K562 (cell line): ENCODE measurements at regions not wholly inside any gene's neighbourhood (a gene's known extent, or its start where the extent isn't known, plus 50 kb on each side); places are given as distances from the start of the nearest gene placed in this dataset.

Experiments
- ATAC-seq: fragments of 200-7000 bp; cut with Tn5 transposase; 3 replicates; pipeline ENCODE4 v1.9.1; 2020; ENCODE audit warnings: moderate library complexity
- BruUV-seq: library from RNA; stranded (reverse); fragments of 400-500 nt; replicated peaks from 2 replicates; lab custom pipeline; 2021; lab: Mats Ljungman, UMichigan
- CTCF ChIA-PET: fragments of 300-600 bp; formaldehyde crosslinking; extraction: SDS; loops from one replicate; lab custom pipeline; 2021; ENCODE audit warnings: low intra/inter-chr PET ratio; lab: Yijun Ruan, JAX
- POLR2A ChIA-PET: fragments of 300-600, 350-650 bp; sonication (Branson Sonifier 250); formaldehyde crosslinking; extraction: SDS; loops from one replicate; lab custom pipeline; 2021; ENCODE audit warnings: antibody characterized with exemption, inconsistent platforms; lab: Yijun Ruan, JAX
- DNase-seq, 4 experiments: peaks; one replicate each; pipeline versions ENCODE4 v3.0.0 to v3.0.0-alpha.2; 2011 to 2018; ENCODE audit warnings: low spot score in 3 of 4, mixed read lengths in 3 of 4; ENCODE audit errors: extremely low read depth in 1 of 4
- FAIRE-seq: peaks from 2 replicates; lab custom pipeline; 2011; peaks lifted over from hg19 to GRCh38; lab: Jason Lieb, UNC
- H2AFZ ChIP-seq: 2 replicates; pipeline ENCODE4 v1.6.0; 2011; ENCODE audit warnings: low read depth, low read length, control low read depth, inconsistent platforms
- H3K27ac ChIP-seq: fragments of 200-600 bp; 3 replicates; pipeline ENCODE4 v1.8.0; 2011; ENCODE audit warnings: low read depth, mild to moderate bottlenecking, control low read depth, inconsistent platforms, low read length, moderate library complexity, mixed read lengths; ENCODE audit errors: extremely low read depth
- H3K27me3 ChIP-seq, 2 experiments: fragments of 300-600 bp in 1 of 2; 2 replicates in 1 of 2; 3 replicates in 1 of 2; pipeline versions ENCODE4 v1.6.0 to v1.8.0; 2011; ENCODE audit warnings: inconsistent platforms in 2 of 2, low read length in 2 of 2, mild to moderate bottlenecking in 1 of 2, mixed read lengths in 1 of 2, moderate library complexity in 1 of 2; ENCODE audit not compliant: control insufficient read depth in 2 of 2, insufficient read depth in 2 of 2
- H3K36me3 ChIP-seq: fragments of 300-600 bp; 3 replicates; pipeline ENCODE4 v1.8.0; 2011; ENCODE audit warnings: mild to moderate bottlenecking, low read length, inconsistent platforms; ENCODE audit not compliant: control insufficient read depth, insufficient read depth
- H3K4me1 ChIP-seq, 2 experiments: fragments of 200-600 bp in 1 of 2; replicated peaks in 1 of 2; 2 replicates in 1 of 2; 3 replicates in 1 of 2; pipeline versions ENCODE4 v1.5.1 to v1.8.0; 2011; ENCODE audit warnings: inconsistent platforms in 2 of 2, low read length in 2 of 2, mild to moderate bottlenecking in 1 of 2, mixed read lengths in 1 of 2, moderate library complexity in 1 of 2; ENCODE audit not compliant: control insufficient read depth in 2 of 2, insufficient read depth in 2 of 2
- H3K4me2 ChIP-seq: 2 replicates; pipeline ENCODE4 v1.6.1; 2011; ENCODE audit warnings: low read length, control low read depth, inconsistent platforms, mixed read lengths; ENCODE audit not compliant: insufficient read depth
- H3K4me3 ChIP-seq: fragments of 200-600 bp; sonication (generic), shearing (Covaris generic); 2 replicates; pipeline ENCODE4 v1.5.1; 2016; ENCODE audit warnings: control low read depth, inconsistent platforms
- H3K79me2 ChIP-seq: fragments of 200-600 bp; 3 replicates; pipeline ENCODE4 v1.8.0; 2011; ENCODE audit warnings: low read length, inconsistent platforms; ENCODE audit not compliant: control insufficient read depth, insufficient read depth
- H3K9ac ChIP-seq, 2 experiments: 2 replicates each; pipeline versions ENCODE4 v1.6.0 to v1.6.1; 2011; ENCODE audit warnings: low read depth in 2 of 2, low read length in 2 of 2, control low read depth in 1 of 2, inconsistent platforms in 1 of 2, mild to moderate bottlenecking in 1 of 2, mixed read lengths in 1 of 2; ENCODE audit not compliant: insufficient read depth in 1 of 2
- H3K9me1 ChIP-seq: one replicate; pipeline ENCODE4 v1.6.0; 2011; ENCODE audit warnings: inconsistent platforms, mild to moderate bottlenecking, low read length, moderate library complexity; ENCODE audit not compliant: control insufficient read depth, insufficient read depth
- H3K9me3 ChIP-seq: replicated peaks from 2 replicates; pipeline ENCODE4 v1.5.1; 2011; ENCODE audit warnings: low read depth, low read length, inconsistent platforms; ENCODE audit not compliant: control insufficient read depth, insufficient read depth
- H4K20me1 ChIP-seq: replicated peaks from 2 replicates; pipeline ENCODE4 v1.6.1; 2011; ENCODE audit warnings: low read length, inconsistent platforms, mixed read lengths; ENCODE audit not compliant: control insufficient read depth, insufficient read depth
- XRCC4 ChIP-seq: IDR thresholded peaks from one replicate; pipeline ENCODE4 v1.6.1; 2011; ENCODE audit not compliant: insufficient read depth, insufficient read length; ENCODE audit errors: extremely low read depth
- ZFP30 ChIP-seq: fragments of 250-450 bp; sonication (Bioruptor Pico); IDR thresholded peaks from 2 replicates; pipeline ENCODE4 v1.8.0; 2022; ENCODE audit warnings: moderate library complexity, mild to moderate bottlenecking, inconsistent platforms, borderline replicate concordance
- ZNF184 ChIP-seq: sonication (generic); formaldehyde crosslinking; IDR thresholded peaks from 2 replicates; pipeline ENCODE4 v1.5.0; 2020; ENCODE audit warnings: missing genetic modification reagents
- ZNF707 ChIP-seq: fragments of 250-450 bp; sonication (Bioruptor Pico); conservative IDR thresholded peaks from 2 replicates; pipeline ENCODE4 v1.8.0; 2022; ENCODE audit warnings: inconsistent platforms, mild to moderate bottlenecking, moderate library complexity
- WGBS: fragments of 100-300 bp; shearing (Covaris generic); methylation state at CpG from one replicate; pipeline ENCODE4 v1.1.6; 2016; ENCODE audit warnings: low coverage, mixed read lengths; ENCODE audit not compliant: insufficient coverage; ENCODE audit errors: missing lambda C conversion rate; 5-methylcytosine and 5-hydroxymethylcytosine counted together
- in situ Hi-C: fragments of 300-500 bp; cut with MboI; formaldehyde crosslinking; loops from 4 replicates; pipeline ENCODE4 v1.15.0; 2018; ENCODE audit warnings: inconsistent platforms, mixed read lengths
- intact Hi-C: fragments of 100-400 bp; cut with micrococcal nuclease; formaldehyde crosslinking; loops from 2 replicates; pipeline ENCODE4 v1.14.2; 2022
- TF ChIP-seq, protein P1 (sequence below): fragments of 450-650 bp; IDR thresholded peaks from 2 replicates; pipeline ENCODE4 v1.6.1; 2016; ENCODE audit warnings: mild to moderate bottlenecking, moderate library complexity
- TF ChIP-seq, protein P2 (sequence below): fragments of 250-450 bp; sonication (Bioruptor Pico); IDR thresholded peaks from 2 replicates; pipeline ENCODE4 v1.8.0; 2022; ENCODE audit warnings: inconsistent platforms

GRCh38 chr7:51949726-51950644, 633.4 kb upstream of the COBL start:
- FAIRE-seq, result no peak
- no peaks in the 10 kb centered on the region for H3K27me3 ChIP-seq

More at GRCh38 chr7:51949726-51950644, 633.4 kb upstream of the COBL start:
- CTCF ChIA-PET, result no interaction called here
- TF ChIP-seq ZNF184 (CRISPR knock-in tag), result no peak
- TF ChIP-seq, protein P1, sequence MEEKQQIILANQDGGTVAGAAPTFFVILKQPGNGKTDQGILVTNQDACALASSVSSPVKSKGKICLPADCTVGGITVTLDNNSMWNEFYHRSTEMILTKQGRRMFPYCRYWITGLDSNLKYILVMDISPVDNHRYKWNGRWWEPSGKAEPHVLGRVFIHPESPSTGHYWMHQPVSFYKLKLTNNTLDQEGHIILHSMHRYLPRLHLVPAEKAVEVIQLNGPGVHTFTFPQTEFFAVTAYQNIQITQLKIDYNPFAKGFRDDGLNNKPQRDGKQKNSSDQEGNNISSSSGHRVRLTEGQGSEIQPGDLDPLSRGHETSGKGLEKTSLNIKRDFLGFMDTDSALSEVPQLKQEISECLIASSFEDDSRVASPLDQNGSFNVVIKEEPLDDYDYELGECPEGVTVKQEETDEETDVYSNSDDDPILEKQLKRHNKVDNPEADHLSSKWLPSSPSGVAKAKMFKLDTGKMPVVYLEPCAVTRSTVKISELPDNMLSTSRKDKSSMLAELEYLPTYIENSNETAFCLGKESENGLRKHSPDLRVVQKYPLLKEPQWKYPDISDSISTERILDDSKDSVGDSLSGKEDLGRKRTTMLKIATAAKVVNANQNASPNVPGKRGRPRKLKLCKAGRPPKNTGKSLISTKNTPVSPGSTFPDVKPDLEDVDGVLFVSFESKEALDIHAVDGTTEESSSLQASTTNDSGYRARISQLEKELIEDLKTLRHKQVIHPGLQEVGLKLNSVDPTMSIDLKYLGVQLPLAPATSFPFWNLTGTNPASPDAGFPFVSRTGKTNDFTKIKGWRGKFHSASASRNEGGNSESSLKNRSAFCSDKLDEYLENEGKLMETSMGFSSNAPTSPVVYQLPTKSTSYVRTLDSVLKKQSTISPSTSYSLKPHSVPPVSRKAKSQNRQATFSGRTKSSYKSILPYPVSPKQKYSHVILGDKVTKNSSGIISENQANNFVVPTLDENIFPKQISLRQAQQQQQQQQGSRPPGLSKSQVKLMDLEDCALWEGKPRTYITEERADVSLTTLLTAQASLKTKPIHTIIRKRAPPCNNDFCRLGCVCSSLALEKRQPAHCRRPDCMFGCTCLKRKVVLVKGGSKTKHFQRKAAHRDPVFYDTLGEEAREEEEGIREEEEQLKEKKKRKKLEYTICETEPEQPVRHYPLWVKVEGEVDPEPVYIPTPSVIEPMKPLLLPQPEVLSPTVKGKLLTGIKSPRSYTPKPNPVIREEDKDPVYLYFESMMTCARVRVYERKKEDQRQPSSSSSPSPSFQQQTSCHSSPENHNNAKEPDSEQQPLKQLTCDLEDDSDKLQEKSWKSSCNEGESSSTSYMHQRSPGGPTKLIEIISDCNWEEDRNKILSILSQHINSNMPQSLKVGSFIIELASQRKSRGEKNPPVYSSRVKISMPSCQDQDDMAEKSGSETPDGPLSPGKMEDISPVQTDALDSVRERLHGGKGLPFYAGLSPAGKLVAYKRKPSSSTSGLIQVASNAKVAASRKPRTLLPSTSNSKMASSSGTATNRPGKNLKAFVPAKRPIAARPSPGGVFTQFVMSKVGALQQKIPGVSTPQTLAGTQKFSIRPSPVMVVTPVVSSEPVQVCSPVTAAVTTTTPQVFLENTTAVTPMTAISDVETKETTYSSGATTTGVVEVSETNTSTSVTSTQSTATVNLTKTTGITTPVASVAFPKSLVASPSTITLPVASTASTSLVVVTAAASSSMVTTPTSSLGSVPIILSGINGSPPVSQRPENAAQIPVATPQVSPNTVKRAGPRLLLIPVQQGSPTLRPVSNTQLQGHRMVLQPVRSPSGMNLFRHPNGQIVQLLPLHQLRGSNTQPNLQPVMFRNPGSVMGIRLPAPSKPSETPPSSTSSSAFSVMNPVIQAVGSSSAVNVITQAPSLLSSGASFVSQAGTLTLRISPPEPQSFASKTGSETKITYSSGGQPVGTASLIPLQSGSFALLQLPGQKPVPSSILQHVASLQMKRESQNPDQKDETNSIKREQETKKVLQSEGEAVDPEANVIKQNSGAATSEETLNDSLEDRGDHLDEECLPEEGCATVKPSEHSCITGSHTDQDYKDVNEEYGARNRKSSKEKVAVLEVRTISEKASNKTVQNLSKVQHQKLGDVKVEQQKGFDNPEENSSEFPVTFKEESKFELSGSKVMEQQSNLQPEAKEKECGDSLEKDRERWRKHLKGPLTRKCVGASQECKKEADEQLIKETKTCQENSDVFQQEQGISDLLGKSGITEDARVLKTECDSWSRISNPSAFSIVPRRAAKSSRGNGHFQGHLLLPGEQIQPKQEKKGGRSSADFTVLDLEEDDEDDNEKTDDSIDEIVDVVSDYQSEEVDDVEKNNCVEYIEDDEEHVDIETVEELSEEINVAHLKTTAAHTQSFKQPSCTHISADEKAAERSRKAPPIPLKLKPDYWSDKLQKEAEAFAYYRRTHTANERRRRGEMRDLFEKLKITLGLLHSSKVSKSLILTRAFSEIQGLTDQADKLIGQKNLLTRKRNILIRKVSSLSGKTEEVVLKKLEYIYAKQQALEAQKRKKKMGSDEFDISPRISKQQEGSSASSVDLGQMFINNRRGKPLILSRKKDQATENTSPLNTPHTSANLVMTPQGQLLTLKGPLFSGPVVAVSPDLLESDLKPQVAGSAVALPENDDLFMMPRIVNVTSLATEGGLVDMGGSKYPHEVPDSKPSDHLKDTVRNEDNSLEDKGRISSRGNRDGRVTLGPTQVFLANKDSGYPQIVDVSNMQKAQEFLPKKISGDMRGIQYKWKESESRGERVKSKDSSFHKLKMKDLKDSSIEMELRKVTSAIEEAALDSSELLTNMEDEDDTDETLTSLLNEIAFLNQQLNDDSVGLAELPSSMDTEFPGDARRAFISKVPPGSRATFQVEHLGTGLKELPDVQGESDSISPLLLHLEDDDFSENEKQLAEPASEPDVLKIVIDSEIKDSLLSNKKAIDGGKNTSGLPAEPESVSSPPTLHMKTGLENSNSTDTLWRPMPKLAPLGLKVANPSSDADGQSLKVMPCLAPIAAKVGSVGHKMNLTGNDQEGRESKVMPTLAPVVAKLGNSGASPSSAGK, result no peak
- TF ChIP-seq, protein P2, sequence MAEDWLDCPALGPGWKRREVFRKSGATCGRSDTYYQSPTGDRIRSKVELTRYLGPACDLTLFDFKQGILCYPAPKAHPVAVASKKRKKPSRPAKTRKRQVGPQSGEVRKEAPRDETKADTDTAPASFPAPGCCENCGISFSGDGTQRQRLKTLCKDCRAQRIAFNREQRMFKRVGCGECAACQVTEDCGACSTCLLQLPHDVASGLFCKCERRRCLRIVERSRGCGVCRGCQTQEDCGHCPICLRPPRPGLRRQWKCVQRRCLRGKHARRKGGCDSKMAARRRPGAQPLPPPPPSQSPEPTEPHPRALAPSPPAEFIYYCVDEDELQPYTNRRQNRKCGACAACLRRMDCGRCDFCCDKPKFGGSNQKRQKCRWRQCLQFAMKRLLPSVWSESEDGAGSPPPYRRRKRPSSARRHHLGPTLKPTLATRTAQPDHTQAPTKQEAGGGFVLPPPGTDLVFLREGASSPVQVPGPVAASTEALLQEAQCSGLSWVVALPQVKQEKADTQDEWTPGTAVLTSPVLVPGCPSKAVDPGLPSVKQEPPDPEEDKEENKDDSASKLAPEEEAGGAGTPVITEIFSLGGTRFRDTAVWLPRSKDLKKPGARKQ, result no peak
- TF ChIP-seq ZFP30 (CRISPR knock-in tag), result no peak
- TF ChIP-seq XRCC4, result no peak
- TF ChIP-seq ZNF707, result no peak
- DNase-seq (no peak), ATAC-seq (no peak)
- no TSS peak for BruUV-seq
- intact Hi-C loops, result no loop called here
- WGBS, result 5% methylated on average over 9 of the region's 9 CpGs
- H3K36me3 ChIP-seq, result no peaks in the 10 kb centered on the region
- H3K4me1 ChIP-seq, result no peaks in the 10 kb centered on the region
- H3K4me3 ChIP-seq, result no peak overlapping the region
- no peaks in the 10 kb centered on the region for H4K20me1 ChIP-seq
- no peaks in the 10 kb centered on the region for H3K79me2 ChIP-seq
- H3K27ac ChIP-seq, result no peak overlapping the region
- no peaks in the 10 kb centered on the region for H3K9me3 ChIP-seq
- POLR2A ChIA-PET, result no interaction called here
- no peak overlapping the region for H3K4me2 ChIP-seq
- no peaks in the 10 kb centered on the region for H3K9me1 ChIP-seq
- no peak overlapping the region for H2AFZ ChIP-seq
- in situ Hi-C loops, result no loop called here
- H3K9ac ChIP-seq, result no peak overlapping the region
